A673 (cell line): ENCODE measurements at regions not wholly inside any gene's neighbourhood (a gene's known extent, or its start where the extent isn't known, plus 50 kb on each side); places are given as distances from the start of the nearest gene placed in this dataset.

Experiments used
- BruUV-seq: library from RNA; stranded (reverse); fragments of 400-500 nt; replicated peaks from 2 replicates; lab custom pipeline; 2021; lab: Mats Ljungman, UMichigan
- CTCF ChIA-PET: fragments of 300-600 bp; sonication (Branson Sonifier 250); formaldehyde crosslinking; loops from one replicate; lab custom pipeline; 2022; ENCODE audit warnings: antibody characterized with exemption; lab: Charles Lee
- POLR2A ChIA-PET: fragments of 300-600 bp; sonication (Branson Sonifier 250); formaldehyde crosslinking; loops from one replicate; lab custom pipeline; 2022; ENCODE audit warnings: antibody characterized with exemption; ENCODE audit not compliant: low non-redundant PET; lab: Charles Lee
- DNase-seq: peaks from one replicate; pipeline ENCODE4 v3.0.0-alpha.2; 2015; ENCODE audit warnings: low spot score
- H3K27ac ChIP-seq: fragments of 200-600 bp; sonication (generic); 2 replicates; pipeline ENCODE4 v1.5.1; 2016; ENCODE audit warnings: mixed run types, low read depth, mild to moderate bottlenecking, mixed read lengths, antibody characterized with exemption, low read length; ENCODE audit not compliant: poor library complexity, severe bottlenecking
- H3K27me3 ChIP-seq: fragments of 200-600 bp; sonication (generic); replicated peaks from 2 replicates; pipeline ENCODE4 v1.6.1; 2017; ENCODE audit warnings: mixed run types, low read depth, mild to moderate bottlenecking, mixed read lengths, antibody characterized with exemption, low read length; ENCODE audit not compliant: insufficient read depth, poor library complexity
- H3K36me3 ChIP-seq: fragments of 200-600 bp; sonication (generic); 2 replicates; pipeline ENCODE4 v1.6.1; 2016; ENCODE audit warnings: mixed run types, mild to moderate bottlenecking, mixed read lengths, antibody characterized with exemption, low read length; ENCODE audit not compliant: insufficient read depth, poor library complexity, severe bottlenecking
- H3K4me1 ChIP-seq: fragments of 200-600 bp; sonication (generic); 2 replicates; pipeline ENCODE4 v1.6.1; 2017; ENCODE audit warnings: mixed run types, mild to moderate bottlenecking, mixed read lengths, antibody characterized with exemption, low read length; ENCODE audit not compliant: insufficient read depth, poor library complexity, severe bottlenecking
- H3K4me3 ChIP-seq: fragments of 200-600 bp; sonication (generic); 2 replicates; pipeline ENCODE4 v1.5.1; 2016; ENCODE audit warnings: low read depth, mixed run types, mild to moderate bottlenecking, mixed read lengths, low read length; ENCODE audit not compliant: poor library complexity, severe bottlenecking
- H3K9me3 ChIP-seq: fragments of 200-600 bp; sonication (generic); 2 replicates; pipeline ENCODE4 v1.6.1; 2016; ENCODE audit warnings: mixed run types, low read depth, mild to moderate bottlenecking, mixed read lengths, antibody characterized with exemption, low read length; ENCODE audit not compliant: poor library complexity, severe bottlenecking
- CTCF ChIP-seq: fragments of 300-800, 200-600 bp; sonication (generic); conservative IDR thresholded peaks from 2 replicates; pipeline ENCODE4 v1.5.1; 2017; ENCODE audit warnings: low read depth, mild to moderate bottlenecking, antibody characterized with exemption, low read length, moderate library complexity, mixed read lengths
- EZH2 ChIP-seq: fragments of 200-600 bp; sonication (generic); IDR thresholded peaks from 2 replicates; pipeline ENCODE4 v1.6.1; 2017; ENCODE audit warnings: borderline replicate concordance, low read depth, mild to moderate bottlenecking, mixed read lengths, antibody characterized with exemption, low read length; ENCODE audit not compliant: poor library complexity, severe bottlenecking
- intact Hi-C: fragments of 100-400 bp; cut with micrococcal nuclease; formaldehyde crosslinking; loops from one replicate; pipeline ENCODE4 v1.10.0; 2022; ENCODE audit not compliant: unreplicated experiment

GRCh38 chr2:4507661-4508060 is 804.3 kb downstream of the DCDC2C start:
- no peak overlapping the region for H3K4me3 ChIP-seq
- POLR2A ChIA-PET: no interaction called here
- CTCF ChIA-PET: no interaction called here
- H3K36me3 ChIP-seq: no peaks in the 10 kb centered on the region
- no peak for DNase-seq
- no peaks in the 10 kb centered on the region for H3K27me3 ChIP-seq
- no peaks in the 10 kb centered on the region for H3K9me3 ChIP-seq
- no peak overlapping the region for H3K27ac ChIP-seq
- BruUV-seq: no TSS peak
- H3K4me1 ChIP-seq: peaks cover 4% of the 10 kb centered on the region
- intact Hi-C loops: no loop called here
- TF ChIP-seq CTCF (no peak), EZH2 (no peak)

GRCh38 chr2:4515871-4516761 is 812.7 kb downstream of the DCDC2C start:
- ChIA-PET CTCF (no interaction called here), POLR2A (no interaction called here)
- H3K4me1 ChIP-seq: peaks cover 1% of the 10 kb centered on the region
- H3K4me3 ChIP-seq: no peak overlapping the region
- H3K27ac ChIP-seq: no peak overlapping the region
- no peaks in the 10 kb centered on the region for H3K27me3 ChIP-seq
- no peak for DNase-seq
- H3K36me3 ChIP-seq: no peaks in the 10 kb centered on the region
- H3K9me3 ChIP-seq: no peaks in the 10 kb centered on the region
- TF ChIP-seq EZH2 (no peak), CTCF (no peak)
- intact Hi-C loops: no loop called here
- BruUV-seq: no TSS peak

- no peak overlapping the region for H3K4me3 ChIP-seq
- H3K9me3 ChIP-seq: no peaks in the 10 kb centered on the region
- no peak for TF ChIP-seq CTCF
- TF ChIP-seq EZH2: no peak
- H3K36me3 ChIP-seq: no peaks in the 10 kb centered on the region
- intact Hi-C loops: no loop called here
- no peak overlapping the region for H3K27ac ChIP-seq
- POLR2A ChIA-PET: no interaction called here
- no TSS peak for BruUV-seq
- no peaks in the 10 kb centered on the region for H3K27me3 ChIP-seq
- no peaks in the 10 kb centered on the region for H3K4me1 ChIP-seq
- DNase-seq: no peak
- CTCF ChIA-PET: no interaction called here
These were observed 815.2 kb downstream of the DCDC2C start for GRCh38 chr2:4518596-4518995.
